ENCODE measurements at regions not wholly inside any gene's neighbourhood (a gene's known extent, or its start where the extent isn't known, plus 50 kb on each side); places are given as distances from the start of the nearest gene placed in this dataset.

DNA sequence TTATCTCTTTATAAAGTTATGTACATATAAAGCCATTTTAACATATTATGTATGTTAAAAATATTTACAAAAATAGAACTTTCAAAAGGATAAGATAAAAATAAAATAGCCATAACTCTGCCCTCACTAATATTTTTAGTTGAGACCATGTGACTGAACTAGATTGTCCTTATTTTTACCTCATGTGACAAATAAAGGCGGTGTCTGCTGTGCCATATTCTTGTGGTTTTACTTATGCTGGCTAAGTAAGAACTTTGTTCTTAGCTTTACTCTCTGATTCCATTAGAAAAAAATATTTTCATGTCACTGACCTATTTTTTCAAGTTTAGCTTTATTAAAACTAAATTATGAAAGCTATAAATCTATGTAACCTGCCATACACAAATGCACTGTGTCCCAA lies 135.6 kb upstream of the TSC22D1 start:
- no peak for TF ChIP-seq CTCF (IDR thresholded peaks at IDR 0.05; ENCODE audit: low read depth, low read length, missing input control)
- TF ChIP-seq YY1 (IDR thresholded peaks at IDR 0.05) = no peak
- no peak for TF ChIP-seq RXRA (IDR thresholded peaks at IDR 0.05)
- no peak for TF ChIP-seq SP1 (IDR thresholded peaks at IDR 0.05)
- TF ChIP-seq REST (IDR thresholded peaks at IDR 0.05) = no peak
- TF ChIP-seq JUND (IDR thresholded peaks at IDR 0.05) = no peak
- no peak for TF ChIP-seq MAX (IDR thresholded peaks at IDR 0.05)
- TF ChIP-seq TAF1 (conservative IDR thresholded peaks at IDR 0.05) = no peak
- TF ChIP-seq, protein P1, sequence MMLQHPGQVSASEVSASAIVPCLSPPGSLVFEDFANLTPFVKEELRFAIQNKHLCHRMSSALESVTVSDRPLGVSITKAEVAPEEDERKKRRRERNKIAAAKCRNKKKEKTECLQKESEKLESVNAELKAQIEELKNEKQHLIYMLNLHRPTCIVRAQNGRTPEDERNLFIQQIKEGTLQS (IDR thresholded peaks at IDR 0.05) = no peak
- no peak for TF ChIP-seq EGR1 (IDR thresholded peaks at IDR 0.05; ENCODE audit: low read depth in 2 of 2)
- TF ChIP-seq GABPA (IDR thresholded peaks at IDR 0.05 in 1 of 2, conservative IDR thresholded peaks at IDR 0.05 in 1 of 2) = no peak

Measured in liver (tissue), 3 donors.